Superior temporal gyrus (tissue), 1 donor: ENCODE measurements at regions not wholly inside any gene's neighbourhood (a gene's known extent, or its start where the extent isn't known, plus 50 kb on each side); places are given as distances from the start of the nearest gene placed in this dataset.

Source experiments
- DNase-seq: peaks from one replicate; pipeline ENCODE4 v3.0.0-alpha.2; 2016; ENCODE audit errors: extremely low spot score

DNA sequence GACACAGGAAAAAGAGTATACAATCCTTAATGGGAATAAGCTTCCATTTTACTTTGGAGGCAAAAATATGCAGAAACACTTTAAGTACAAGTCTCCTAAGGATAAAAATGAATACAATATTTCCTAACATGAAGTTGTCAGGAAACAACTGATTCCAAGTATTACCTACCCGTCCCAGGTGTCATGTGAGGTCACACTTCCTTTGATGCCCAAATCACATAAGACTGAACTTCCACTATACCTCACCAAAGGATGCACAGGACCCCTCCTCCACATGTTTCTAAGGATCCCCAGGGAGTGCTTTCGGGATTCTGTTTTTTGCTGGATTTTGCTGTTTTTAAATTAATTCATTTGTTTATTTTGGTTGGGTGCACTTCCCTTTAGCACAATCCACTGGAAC is 438.5 kb upstream of the TCF4 start:
- no peak for DNase-seq

DNA sequence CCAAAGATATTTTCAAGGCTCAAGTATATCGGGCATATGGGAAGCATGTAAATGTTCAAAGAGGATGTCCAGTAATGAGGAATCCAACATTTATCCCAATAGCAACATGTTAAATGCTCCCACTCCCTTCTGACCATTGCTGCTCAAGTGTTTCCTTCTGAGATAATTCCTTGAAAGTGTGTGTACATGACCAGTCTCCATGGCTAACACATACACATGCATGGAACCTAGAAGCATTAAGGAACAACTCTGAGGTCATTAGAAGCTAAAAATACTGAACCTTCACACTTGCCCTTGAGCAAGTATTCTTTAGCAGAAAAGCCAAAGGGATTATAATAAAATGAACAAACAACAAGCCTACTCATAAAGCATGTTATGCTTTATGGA is 433.8 kb upstream of the TCF4 start:
- DNase-seq = no peak

DNA sequence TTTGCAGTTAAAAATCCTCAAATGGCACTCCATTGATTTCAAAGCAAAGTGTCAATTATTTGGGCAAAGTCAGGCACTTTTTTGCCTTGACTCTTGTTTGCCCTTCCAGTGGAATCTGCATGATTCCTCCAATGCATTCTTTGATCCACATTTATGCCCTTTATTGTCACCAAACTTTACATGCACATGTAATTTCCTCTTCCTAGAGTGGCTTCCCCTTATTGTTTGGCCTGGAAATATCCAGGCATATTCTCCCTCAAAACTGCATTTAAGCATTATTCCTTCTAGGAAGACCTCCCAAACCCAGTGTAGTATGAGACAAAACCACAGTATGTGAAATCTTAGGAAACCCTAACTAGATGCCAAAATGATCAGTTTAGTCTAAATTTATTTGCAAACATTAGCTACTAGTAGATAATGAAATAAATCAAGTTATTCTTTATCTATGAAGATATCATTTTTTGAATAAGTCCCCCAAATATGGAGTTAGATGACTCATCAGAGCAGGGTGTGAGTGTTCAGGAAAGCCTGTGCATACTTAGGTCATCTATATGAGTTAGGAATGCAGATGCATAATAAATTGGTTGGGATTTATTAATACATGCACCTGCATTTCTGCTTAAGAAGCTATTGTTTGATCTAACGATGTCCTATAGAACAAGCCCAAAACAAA is 433.3 kb upstream of the TCF4 start:
- no peak for DNase-seq

DNA sequence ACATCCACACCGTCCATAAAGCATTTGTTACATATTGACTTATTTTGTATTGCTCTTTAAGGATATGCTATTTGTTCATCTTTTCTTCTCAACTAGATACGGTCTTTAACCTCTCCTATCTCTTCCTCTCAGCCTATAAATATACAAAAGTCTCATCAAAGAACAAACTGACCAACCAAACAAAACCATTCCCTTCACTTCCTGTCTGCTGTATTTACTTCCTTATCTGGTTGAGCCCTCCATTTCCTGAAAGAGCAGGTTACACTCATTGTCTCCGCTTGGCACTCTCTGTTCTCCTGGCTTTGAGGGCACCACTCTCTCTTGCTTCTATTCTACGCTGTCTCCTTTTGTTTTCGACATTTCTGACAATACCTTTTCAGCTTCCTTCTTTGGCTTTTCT is 431.9 kb upstream of the TCF4 start:
- DNase-seq = no peak

DNA sequence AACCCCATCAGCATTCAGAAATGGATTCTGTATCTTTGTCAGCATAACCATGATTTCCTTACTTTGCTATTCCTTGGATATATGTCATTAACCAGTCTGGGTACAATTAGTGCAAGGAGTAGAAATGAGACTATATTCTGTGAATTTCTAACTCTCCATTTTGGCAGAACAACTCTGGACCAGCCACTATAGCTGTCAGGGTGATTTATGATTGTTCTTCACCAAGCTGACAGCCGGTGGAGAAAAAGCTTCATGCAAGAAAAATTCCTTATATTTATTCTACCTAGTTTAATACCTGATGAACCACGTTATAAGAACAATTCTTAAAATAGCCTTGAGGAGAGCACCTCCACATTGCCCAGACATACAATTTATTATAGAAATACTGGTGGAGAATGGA is 431.2 kb upstream of the TCF4 start:
- no peak for DNase-seq

DNA sequence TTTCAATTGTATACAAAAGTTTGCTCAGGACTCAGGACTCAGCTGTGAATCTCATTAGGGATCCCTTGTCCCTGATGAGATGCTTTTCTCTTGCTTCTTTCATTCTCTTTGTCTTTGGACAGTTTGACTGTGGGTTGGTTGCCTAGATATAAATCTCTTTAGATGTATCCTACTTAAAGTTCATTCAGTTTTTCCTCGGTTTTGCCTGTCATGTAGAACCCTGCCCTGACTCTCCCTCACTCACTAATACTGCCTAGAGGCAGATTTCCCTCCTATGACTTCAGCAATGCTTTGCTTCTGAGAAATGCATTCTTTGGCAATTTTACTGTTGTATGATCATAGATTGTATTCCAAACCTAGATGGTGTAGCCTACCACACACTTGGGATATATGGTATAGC is 421.4 kb upstream of the TCF4 start:
- DNase-seq = no peak

DNA sequence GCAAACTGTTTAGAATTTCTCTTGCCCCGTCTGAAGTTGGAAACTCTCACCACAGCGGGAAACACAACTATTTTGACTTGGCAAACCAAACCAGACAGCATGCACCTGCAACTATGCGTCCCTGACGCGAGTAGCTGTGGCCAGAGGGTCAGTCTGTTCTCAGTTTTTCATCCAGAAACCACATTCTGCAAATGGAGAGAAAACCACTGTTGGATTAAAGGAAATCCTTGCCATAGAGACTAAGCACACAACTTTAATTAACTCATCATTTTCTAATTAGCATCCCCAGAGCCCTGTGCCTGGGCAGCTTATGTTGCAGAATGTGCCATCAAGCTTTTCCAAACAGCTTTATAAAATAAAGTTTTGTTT is 415.7 kb upstream of the TCF4 start:
- peak; percentile 50 for DNase-seq

DNA sequence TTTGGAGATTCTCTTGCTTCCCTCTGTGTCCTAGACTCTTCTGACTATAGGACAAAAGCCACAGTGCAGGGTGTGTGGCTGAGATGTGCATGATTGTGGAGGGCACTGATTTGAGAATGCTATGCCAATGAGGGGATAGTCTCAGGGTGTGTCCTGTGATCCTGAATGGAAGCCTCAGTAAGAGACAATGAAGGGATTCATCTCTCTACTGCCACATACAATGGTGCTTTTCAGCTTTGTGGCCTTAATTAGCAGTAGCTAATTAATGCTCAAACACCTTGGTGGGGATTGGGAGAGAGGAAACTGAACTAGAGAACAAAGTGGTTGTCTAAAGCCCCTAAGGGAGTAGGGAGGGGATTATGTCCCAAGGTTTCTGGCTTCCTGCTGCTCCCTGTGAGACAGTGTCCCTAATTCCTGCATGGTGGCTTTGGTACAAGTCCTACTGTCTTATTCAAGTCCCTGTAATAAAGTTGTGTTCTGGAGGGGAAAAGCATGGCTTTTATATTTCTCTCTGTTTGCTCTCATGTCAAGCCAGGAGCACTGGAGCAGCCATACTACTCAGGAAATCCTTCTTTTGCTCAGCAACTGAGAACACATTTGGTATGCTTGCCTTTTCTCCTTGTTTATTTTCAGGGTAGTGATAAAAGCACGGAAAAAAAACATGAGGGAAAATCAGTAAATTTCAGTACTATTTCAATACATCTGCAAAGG is 415.2 kb upstream of the TCF4 start:
- DNase-seq = peak; percentile 74

DNA sequence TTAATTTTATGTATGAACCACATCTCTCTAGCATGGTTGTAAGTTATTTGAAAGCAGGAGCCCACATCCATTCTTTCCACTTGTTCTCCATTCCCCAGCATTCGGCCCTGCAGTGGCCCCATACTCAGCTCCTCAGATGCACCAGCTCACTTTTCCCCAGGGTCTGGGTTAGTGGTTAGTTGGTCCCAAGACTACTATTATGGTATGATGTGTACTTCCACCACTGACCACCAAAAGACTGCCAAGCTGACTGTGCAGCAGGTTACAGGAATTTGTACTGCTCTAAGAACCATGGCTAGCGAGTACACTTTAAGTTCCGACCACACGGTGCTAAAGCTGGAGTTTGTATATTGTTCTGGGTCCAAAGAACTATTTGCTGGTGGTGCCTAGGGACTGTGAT is 413.6 kb upstream of the TCF4 start:
- peak; percentile 12 for DNase-seq

DNA sequence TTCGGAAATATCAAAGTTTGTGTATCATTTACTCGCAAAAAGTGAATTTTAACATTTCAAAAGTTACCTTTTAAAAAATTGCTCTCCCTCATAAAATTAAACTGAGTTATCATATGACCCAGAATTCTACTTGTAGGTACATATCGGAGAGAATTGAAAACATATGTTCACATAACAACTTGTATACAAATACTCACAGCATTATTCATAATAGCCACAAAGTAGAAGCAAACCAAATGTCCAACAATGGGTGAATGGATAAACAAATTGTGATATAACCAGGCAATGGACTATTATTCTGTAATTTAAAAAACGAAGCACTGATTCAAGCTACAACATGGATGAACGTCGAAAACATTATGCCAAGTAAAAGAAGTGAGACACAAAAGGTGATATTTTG is 412.0 kb upstream of the TCF4 start:
- no peak for DNase-seq

DNA sequence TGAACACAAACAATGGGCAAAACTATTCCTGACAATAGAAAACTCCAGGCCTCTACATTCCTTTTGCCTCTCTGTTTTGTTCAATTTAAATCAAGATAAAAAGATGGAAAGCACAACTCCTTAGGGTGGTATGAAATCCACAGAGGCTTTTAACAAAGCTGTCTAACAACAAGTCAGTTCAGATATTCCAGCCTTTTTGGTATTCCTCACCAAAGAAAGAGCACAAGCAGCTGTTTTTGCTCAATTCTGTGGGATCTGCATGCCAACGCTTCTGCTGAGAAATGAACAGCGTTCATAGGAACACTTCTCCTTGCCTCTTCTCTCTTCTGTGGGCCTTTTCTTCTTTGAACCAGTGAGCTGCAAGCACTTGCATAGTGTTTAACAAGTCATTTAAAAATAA is 411.6 kb upstream of the TCF4 start:
- DNase-seq = peak; percentile 75

DNA sequence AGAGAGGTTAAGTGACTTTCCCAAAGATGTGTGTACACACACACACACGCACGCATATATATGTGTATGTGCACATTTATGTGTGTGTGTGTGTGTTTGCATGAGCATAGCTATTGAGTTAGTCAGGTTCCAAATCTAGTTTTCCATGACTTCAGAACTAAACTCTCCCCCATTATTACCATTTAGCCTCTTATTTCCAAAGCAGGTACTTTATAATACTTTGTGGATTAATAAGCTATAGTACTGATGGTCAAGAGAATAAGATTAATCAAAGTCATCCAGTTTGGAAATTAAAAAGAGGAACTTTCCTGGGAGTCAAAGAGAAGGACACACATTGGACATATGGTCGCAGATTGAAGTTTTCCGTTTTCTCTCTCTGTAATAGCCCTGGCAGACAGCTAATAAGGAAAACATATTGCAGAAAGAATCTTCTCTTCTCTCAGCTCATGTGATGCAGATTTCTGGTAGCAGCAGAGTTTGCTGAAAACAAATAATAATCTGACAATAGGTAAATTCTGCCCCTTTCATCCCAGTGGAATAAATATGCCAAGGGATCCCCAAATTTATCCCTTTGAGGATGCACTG is 410.9 kb upstream of the TCF4 start:
- peak; percentile 60 for DNase-seq

DNA sequence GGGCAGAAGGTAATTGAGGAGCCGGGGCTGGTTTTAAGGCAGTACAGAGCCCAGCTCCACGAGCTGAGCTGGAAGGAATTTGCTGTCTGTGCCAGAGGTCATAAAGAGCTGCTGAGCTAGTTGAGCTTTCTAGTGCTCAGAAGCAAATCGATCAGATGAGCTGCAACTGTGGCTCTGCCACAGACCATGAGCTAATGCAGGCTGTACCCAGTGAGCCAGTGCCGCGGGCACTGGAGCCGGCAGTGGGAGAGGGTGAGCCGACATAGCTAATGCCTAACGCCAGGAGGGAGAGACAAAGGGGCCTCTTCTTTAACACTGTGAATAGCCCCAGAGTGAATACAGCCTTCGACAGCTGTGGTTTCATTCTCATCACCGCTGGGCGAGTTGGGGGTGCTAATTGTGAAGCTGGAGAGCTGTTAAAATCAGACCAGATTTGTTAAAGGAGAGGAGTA is 410.1 kb upstream of the TCF4 start:
- DNase-seq = peak; percentile 90

DNA sequence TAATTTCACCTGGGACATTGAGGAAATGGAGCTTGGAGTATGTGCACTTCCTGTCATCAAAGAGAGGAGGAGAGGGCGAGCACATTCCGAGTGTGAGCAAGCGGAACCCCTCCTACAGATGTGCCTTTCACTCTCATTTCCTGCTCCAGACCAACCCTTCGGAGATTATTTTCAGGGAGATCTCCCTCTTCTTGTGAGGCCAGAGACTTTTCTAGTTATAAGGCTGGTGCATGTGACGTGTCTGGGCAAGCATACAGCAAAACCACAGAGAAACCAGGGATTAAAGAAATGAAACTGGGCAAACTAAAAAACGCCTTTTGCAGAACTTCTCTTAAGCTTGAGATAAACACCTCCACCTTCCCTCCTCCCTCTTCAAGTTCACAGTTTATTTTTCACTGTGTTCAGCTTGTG is 409.2 kb upstream of the TCF4 start:
- DNase-seq = peak; percentile 59

DNA sequence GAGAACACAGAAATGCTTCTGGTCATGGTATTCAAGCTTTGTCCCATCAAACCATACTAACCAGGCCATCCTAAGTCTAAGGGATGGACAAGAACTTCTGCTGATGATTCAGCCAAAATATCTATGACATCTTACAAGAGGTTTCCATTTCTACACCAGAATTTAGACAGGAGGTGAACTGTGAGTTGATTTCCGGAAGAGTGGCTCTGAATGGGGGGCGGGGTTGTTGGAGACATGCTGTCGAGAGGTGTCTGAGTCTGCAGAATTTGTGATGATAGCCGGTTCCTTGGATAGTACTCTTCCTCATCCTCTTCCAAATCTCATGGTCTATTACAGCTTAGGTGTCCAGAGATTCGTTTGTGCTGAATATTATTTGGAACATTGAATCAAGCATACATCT is 408.7 kb upstream of the TCF4 start:
- DNase-seq = no peak

DNA sequence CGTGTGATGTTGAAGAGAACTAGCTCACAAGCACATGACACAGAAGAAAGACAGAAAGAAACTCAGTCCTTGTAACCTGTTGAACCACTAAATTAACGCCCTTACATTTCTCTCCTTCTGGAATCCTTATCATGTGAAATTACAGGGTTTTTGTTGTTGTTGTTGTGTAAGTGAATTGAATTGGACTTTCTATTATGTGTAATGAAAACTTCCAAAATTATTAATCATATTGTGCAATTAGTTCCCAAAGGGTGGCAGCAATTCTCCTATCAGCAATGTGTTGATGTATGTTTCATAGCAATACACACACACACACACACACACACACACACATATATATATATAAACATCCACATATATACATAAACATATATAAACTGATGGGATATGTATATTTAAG is 402.2 kb upstream of the TCF4 start:
- DNase-seq = no peak

DNA sequence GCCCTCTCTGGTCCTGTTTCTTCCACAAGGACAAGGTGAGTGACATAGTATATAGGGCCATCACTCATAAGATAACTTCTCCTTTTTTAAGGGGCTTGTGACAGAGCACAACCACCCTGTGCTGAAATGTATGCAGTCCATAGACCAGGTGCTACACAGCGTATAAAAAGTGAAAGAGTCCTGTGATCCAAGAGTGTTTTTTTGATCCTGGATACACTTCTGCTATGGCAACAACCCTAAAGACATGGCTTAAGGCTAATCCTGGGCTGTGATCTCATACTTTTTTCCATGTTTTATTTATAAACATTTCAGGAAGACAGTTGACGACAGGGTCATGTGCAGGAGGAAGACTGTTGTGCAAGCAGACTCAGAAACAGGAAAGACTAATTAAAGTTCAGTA is 400.5 kb upstream of the TCF4 start:
- no peak for DNase-seq

DNA sequence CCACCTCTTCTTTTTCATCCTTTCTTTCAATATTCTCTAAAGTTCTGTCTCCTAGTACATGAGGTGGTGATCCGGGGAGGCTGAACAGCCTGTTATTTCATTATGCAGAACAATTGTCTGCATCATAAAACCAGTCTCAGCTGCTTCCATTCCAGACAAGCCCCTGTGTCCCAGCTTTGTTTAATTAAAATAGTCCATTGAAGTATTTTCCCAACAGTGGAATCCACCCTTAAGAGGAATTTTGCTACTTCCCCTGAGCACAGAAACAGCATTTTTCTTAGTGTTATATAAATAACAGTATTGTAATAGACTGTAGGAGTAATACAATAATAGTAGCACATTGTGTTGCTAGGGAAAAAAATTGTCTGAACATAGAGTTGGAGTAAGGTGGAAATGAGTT is 395.4 kb upstream of the TCF4 start:
- no peak for DNase-seq

DNA sequence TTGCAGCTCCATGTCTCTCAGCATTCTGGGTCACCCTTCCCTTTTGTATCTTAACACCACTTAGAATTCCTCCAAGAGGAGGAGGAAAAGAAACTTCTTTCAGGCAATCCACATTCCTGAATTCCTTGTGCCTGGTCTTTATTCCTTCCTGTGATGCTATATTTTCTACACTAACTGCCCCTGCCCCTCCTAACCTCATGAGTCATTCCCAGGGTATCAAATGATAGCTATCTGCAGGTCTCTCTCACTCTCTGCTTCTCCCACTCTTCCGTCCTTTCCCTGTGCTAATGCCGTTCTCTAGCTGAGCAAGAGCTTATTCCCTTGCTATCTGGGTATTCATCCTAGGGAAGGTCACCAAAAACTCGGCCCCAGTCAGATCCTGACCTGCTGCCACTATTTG is 395.0 kb upstream of the TCF4 start:
- no peak for DNase-seq

DNA sequence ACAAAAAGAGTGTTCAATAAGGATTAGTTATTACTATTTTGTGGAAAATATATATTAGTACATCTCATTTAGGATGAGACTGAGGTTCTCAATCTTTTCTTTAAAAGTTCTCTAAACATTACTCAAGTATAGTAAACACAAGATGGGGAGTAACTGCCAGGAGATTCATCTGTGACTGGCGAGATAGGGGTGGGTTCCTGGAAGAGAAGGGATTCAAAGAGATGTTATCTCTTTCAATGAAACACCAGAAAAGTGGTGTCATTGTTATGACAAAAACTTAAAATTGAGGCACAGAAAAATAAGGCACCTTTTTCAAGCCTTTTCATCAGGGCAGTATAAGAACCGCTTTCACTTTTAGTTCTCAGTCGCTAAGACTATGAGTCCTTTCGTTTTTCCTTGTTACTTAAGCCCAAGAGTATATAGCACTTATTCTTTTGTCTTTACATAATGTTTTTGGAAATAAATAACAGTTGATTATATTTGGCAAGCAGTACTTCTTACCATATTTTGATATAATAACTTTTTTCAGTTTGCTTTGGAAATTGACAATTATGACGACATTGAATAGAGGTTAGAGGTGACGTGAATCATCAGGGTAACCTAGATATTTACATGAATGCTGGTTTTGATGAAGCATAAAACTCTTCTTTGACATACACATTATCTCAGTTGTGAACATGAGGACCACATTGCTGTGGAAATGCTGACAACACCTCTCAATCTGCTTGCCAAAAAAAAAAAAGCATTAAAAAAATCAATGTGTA is 393.9 kb upstream of the TCF4 start:
- no peak for DNase-seq

DNA sequence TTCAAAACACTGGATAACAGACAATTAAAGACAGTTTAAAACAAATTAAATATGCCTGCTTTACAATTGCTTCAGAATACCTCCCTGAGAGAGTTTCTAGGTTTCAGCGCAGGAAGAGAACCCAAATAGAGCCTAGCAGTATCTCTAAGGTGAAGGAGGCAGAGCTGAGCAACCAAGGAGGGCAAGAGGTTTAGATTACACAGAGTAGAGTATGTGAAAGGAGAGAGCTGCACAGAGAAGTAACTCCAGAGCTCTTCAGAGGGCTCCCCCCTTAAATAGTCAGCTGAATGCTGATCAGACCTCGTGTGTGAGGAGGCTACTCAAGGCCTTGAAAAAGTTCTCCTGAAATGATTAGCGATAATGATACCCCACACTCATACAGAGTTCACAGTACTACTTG is 386.5 kb upstream of the TCF4 start:
- no peak for DNase-seq

DNA sequence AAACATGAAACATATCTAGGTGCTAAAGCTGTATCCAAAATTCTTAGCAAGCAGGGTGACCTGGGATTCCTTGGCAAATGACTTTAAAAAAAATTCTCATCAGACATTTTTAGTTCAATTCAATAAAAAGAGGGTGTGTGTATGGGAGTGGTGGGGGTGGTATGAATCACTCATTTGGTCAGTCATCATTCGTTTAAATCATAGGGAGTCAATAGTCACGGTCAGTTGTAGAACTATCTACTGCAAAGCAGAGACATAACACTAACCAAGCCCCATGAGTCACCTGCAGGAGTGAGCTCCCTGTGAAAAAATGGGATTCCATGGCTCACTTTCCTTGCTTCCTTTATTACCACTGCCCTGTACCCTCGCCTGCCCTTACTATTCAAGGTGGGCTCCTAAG is 380.6 kb upstream of the TCF4 start:
- no peak for DNase-seq

DNA sequence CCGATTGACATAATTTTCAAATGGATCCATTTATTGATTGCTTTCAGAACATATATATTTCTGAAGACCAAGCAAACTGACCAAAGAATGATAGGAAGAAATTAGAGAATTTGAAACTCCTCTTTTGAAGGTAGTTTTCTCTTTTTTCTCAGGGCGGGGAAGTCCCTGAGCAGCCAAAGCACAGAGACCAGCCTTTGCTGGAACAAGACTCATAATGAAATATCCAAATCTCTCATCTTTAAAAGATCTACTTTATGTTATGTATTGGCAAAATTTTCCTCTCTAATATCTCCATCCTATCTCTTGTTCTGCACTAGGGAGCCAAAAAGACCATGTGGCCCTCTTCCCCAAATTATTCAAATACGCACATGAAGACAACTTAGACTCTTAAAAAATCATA is 379.0 kb upstream of the TCF4 start:
- DNase-seq = no peak
